ENCODE measurements at regions not wholly inside any gene's neighbourhood (a gene's known extent, or its start where the extent isn't known, plus 50 kb on each side); places are given as distances from the start of the nearest gene placed in this dataset.

DNA sequence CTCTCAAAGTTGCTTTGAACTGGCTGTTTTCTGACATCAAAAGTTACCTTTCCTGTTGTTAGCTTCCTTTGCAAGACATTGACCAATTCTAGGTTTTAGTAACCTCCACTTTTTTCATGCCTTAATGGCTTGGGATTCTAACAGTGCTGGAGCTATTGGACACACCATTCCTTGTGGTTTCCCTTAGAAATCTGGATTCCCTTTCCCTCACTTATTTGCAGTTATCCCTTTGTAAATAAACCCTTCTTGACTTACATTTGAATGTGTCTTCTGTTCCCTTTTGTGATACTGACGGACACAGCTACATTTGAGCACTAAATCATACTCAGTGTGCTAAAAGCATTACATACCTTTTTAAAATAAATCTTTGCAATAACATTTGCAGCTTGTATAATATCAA, 1927.6 kb upstream of the IGFBP7 start:
- Histone ChIP-seq H3K27me3 (ENCODE audit: control insufficient read depth, insufficient read depth, low read length) (no peaks in the 10 kb centered on the region), H3K4me1 (ENCODE audit: control insufficient read depth, insufficient read depth, low read length) (no peaks in the 10 kb centered on the region), H3K4me3 (ENCODE audit: low read length) (no peak overlapping the region), H3K27ac (ENCODE audit: low read depth, low read length) (no peak overlapping the region), H3K36me3 (ENCODE audit: control insufficient read depth, insufficient read depth, low read length) (no peaks in the 10 kb centered on the region), H3K9ac (ENCODE audit: low read length) (no peak overlapping the region)

DNA sequence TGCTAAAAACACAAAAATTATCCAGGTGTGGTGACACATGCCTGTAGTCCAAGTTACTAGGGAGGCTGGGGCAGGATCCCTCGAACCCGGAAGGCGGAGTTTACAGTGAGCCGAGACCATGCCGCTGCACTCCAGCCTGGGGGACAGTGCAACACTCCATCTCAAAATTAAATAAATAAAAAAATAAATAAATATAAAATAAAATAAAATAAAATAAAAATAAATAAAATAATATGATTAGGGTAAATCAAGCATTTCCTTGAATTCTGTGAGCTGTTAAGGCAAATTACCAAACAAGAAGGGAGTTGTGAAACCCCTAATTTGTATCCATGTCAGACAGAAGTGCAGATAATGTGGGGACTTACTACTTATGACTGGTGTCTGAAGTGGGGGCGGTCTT, 1928.9 kb upstream of the IGFBP7 start:
- Histone ChIP-seq H3K27ac (ENCODE audit: low read depth, low read length) (no peak overlapping the region), H3K4me1 (ENCODE audit: control insufficient read depth, insufficient read depth, low read length) (no peaks in the 10 kb centered on the region), H3K9ac (ENCODE audit: low read length) (no peak overlapping the region), H3K27me3 (ENCODE audit: control insufficient read depth, insufficient read depth, low read length) (no peaks in the 10 kb centered on the region), H3K36me3 (ENCODE audit: control insufficient read depth, insufficient read depth, low read length) (no peaks in the 10 kb centered on the region), H3K4me3 (ENCODE audit: low read length) (no peak overlapping the region)

DNA sequence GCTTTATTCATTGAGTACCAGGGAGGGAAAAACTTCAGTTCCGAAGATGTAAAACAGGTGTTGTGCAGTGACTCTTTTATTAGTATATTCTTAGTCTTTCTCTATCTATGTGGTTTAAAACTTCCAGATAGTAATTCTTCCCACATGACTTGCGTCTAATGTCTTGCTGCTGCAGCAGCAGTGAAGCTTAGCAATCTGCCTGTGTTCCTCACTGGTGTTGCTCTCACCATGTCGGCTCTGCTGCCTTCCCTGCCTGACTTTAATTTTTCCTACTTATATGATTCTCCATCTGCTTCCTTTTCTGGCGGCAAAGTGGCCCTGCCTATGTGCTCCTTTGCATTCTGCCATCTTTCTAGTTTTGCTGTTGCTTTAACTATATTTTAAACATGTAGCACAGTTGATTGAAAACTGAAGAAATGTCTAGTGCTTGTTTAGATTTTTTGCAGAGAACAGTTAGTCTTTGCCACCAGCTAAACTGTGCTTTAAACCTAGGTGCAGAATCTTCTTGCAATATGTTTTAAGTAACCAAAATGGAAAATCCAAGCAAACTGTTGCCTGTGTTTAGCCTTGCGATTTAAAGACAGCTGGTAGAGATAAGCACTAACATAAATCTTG, 1934.2 kb upstream of the IGFBP7 start:
- H3K9ac ChIP-seq (ENCODE audit: low read length), result no peak overlapping the region
- H3K4me3 ChIP-seq (ENCODE audit: low read length), result no peak overlapping the region
- H3K4me1 ChIP-seq (ENCODE audit: control insufficient read depth, insufficient read depth, low read length), result no peaks in the 10 kb centered on the region
- no peaks in the 10 kb centered on the region for H3K27me3 ChIP-seq (ENCODE audit: control insufficient read depth, insufficient read depth, low read length)
- no peak overlapping the region for H3K27ac ChIP-seq (ENCODE audit: low read depth, low read length)
- no peaks in the 10 kb centered on the region for H3K36me3 ChIP-seq (ENCODE audit: control insufficient read depth, insufficient read depth, low read length)

DNA sequence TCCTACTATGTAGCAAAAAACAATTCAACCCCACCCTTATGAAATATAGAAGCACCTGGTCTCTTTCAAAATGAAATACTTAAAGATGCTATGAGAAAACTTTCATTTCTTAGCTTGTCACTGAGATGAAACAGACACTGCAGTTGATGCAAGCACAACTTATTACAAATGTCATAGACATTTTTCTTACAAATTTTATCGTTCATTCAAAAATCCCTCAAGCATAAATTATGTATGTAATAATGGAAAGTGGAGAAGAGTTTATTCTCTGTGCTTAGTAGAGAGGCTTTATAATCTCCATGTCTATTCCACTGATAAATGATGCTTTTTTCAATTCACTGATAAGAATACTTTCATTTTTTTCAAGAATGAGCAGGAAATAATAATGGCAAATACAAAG, 1943.9 kb upstream of the IGFBP7 start:
- Histone ChIP-seq H3K27ac (ENCODE audit: low read depth, low read length) (no peak overlapping the region), H3K9ac (ENCODE audit: low read length) (no peak overlapping the region), H3K4me3 (ENCODE audit: low read length) (no peak overlapping the region), H3K4me1 (ENCODE audit: control insufficient read depth, insufficient read depth, low read length) (no peaks in the 10 kb centered on the region), H3K36me3 (ENCODE audit: control insufficient read depth, insufficient read depth, low read length) (no peaks in the 10 kb centered on the region), H3K27me3 (ENCODE audit: control insufficient read depth, insufficient read depth, low read length) (no peaks in the 10 kb centered on the region)

- no peaks in the 10 kb centered on the region for H3K36me3 ChIP-seq (ENCODE audit: control insufficient read depth, insufficient read depth, low read length)
- H3K4me3 ChIP-seq (ENCODE audit: low read length), result no peak overlapping the region
- no peak overlapping the region for H3K27ac ChIP-seq (ENCODE audit: low read depth, low read length)
- H3K4me1 ChIP-seq (ENCODE audit: control insufficient read depth, insufficient read depth, low read length), result no peaks in the 10 kb centered on the region
- no peak overlapping the region for H3K9ac ChIP-seq (ENCODE audit: low read length)
- H3K27me3 ChIP-seq (ENCODE audit: control insufficient read depth, insufficient read depth, low read length), result no peaks in the 10 kb centered on the region
These were observed 1947.6 kb upstream of the IGFBP7 start for GRCh38 chr4:59057804-59058203.

DNA sequence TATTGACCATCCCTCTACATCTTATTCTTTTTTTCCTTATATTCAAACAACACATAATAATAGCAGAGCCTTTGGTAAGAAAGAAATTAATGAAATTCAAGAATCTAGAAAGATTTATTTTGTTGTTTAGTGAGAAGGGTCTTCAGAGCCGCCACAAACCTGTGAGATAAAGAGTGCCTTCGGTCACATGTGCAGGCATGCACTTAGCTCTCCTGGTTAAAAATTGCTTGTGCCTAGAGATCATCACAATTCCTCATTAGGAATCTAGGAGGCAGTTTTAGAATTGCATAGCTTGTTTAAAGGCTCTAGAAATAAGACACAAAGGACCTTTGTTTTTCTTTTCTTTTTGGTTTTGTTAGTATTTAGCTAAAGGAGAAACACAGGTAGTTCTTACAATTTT, 1948.4 kb upstream of the IGFBP7 start:
- Histone ChIP-seq H3K36me3 (ENCODE audit: control insufficient read depth, insufficient read depth, low read length) (no peaks in the 10 kb centered on the region), H3K9ac (ENCODE audit: low read length) (no peak overlapping the region), H3K27me3 (ENCODE audit: control insufficient read depth, insufficient read depth, low read length) (no peaks in the 10 kb centered on the region), H3K4me1 (ENCODE audit: control insufficient read depth, insufficient read depth, low read length) (no peaks in the 10 kb centered on the region), H3K27ac (ENCODE audit: low read depth, low read length) (no peak overlapping the region), H3K4me3 (ENCODE audit: low read length) (no peak overlapping the region)

GRCh38 chr4:59060002-59060846, 1950.0 kb upstream of the IGFBP7 start:
- H3K9ac ChIP-seq (ENCODE audit: low read length), result no peak overlapping the region
- no peak overlapping the region for H3K4me3 ChIP-seq (ENCODE audit: low read length)
- no peak overlapping the region for H3K27ac ChIP-seq (ENCODE audit: low read depth, low read length)
- H3K4me1 ChIP-seq (ENCODE audit: control insufficient read depth, insufficient read depth, low read length), result no peaks in the 10 kb centered on the region
- no peaks in the 10 kb centered on the region for H3K36me3 ChIP-seq (ENCODE audit: control insufficient read depth, insufficient read depth, low read length)
- no peaks in the 10 kb centered on the region for H3K27me3 ChIP-seq (ENCODE audit: control insufficient read depth, insufficient read depth, low read length)

DNA sequence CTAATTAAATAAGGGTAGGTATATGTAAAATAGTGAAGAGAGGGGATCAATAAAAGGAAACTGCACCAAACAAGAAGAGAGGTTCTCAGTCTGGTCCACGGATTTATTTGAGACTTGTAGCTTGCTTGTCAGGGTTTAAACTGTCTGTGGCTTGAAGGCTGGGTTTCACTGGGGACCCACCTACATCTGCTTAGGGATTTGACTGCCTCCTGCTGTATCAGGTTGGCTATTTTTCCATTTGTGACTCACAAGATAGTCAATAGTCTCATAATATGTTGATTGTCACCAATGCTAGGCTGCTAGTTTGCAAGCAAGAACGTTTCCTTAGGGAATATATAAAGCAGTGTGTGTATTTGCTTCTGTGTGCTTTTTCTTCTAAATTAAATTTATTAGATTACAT, 1950.7 kb upstream of the IGFBP7 start:
- Histone ChIP-seq H3K27ac (ENCODE audit: low read depth, low read length) (no peak overlapping the region), H3K4me1 (ENCODE audit: control insufficient read depth, insufficient read depth, low read length) (no peaks in the 10 kb centered on the region), H3K27me3 (ENCODE audit: control insufficient read depth, insufficient read depth, low read length) (no peaks in the 10 kb centered on the region), H3K4me3 (ENCODE audit: low read length) (no peak overlapping the region), H3K36me3 (ENCODE audit: control insufficient read depth, insufficient read depth, low read length) (no peaks in the 10 kb centered on the region), H3K9ac (ENCODE audit: low read length) (no peak overlapping the region)

GRCh38 chr4:59063015-59063720, 1953.0 kb upstream of the IGFBP7 start:
- H3K4me3 ChIP-seq (ENCODE audit: low read length), result no peak overlapping the region
- no peaks in the 10 kb centered on the region for H3K27me3 ChIP-seq (ENCODE audit: control insufficient read depth, insufficient read depth, low read length)
- H3K4me1 ChIP-seq (ENCODE audit: control insufficient read depth, insufficient read depth, low read length), result no peaks in the 10 kb centered on the region
- H3K36me3 ChIP-seq (ENCODE audit: control insufficient read depth, insufficient read depth, low read length), result no peaks in the 10 kb centered on the region
- H3K9ac ChIP-seq (ENCODE audit: low read length), result no peak overlapping the region
- H3K27ac ChIP-seq (ENCODE audit: low read depth, low read length), result no peak overlapping the region

DNA sequence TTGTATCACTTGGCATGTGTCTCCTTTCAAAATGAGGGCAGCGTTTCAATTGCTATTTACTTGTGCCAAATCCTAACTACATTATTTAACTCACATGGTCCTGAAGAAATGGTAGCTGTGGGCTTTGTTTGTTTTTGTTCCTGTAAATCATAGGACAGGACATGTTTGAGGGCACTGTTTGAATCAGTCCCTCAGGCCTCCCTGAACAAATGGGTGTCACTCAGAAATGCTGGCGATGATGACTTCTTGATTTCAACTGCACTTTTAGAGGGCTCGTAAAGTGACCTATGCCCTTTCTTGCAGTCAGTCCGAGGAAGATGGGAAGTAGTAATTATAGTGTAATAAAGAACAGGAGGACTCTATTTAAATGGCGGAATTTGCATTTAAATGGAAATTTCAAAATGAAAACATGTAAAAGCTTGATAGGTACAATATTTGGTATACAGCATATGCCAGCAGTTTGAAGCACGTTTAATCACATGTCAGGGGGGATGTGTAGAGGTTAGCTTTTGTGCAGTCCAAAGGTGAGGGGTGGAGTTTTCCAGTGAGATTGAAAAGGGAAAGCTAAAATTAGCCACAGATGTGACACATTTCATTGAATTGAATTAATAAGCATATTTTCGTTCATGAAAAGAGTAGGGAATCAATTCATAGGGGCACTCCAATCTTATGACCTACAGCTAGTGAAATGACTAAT, 1958.7 kb upstream of the IGFBP7 start:
- Histone ChIP-seq H3K27me3 (ENCODE audit: control insufficient read depth, insufficient read depth, low read length) (no peaks in the 10 kb centered on the region), H3K27ac (ENCODE audit: low read depth, low read length) (no peak overlapping the region), H3K9ac (ENCODE audit: low read length) (no peak overlapping the region), H3K4me3 (ENCODE audit: low read length) (no peak overlapping the region), H3K36me3 (ENCODE audit: control insufficient read depth, insufficient read depth, low read length) (no peaks in the 10 kb centered on the region), H3K4me1 (ENCODE audit: control insufficient read depth, insufficient read depth, low read length) (no peaks in the 10 kb centered on the region)

GRCh38 chr4:59086410-59086809, 1976.2 kb upstream of the IGFBP7 start:
- H3K4me1 ChIP-seq (ENCODE audit: control insufficient read depth, insufficient read depth, low read length), result no peaks in the 10 kb centered on the region
- H3K27ac ChIP-seq (ENCODE audit: low read depth, low read length), result no peak overlapping the region
- H3K9ac ChIP-seq (ENCODE audit: low read length), result no peak overlapping the region
- no peaks in the 10 kb centered on the region for H3K36me3 ChIP-seq (ENCODE audit: control insufficient read depth, insufficient read depth, low read length)
- no peaks in the 10 kb centered on the region for H3K27me3 ChIP-seq (ENCODE audit: control insufficient read depth, insufficient read depth, low read length)
- no peak overlapping the region for H3K4me3 ChIP-seq (ENCODE audit: low read length)
